Right cardiac atrium (tissue), 5 donors: ENCODE measurements at regions not wholly inside any gene's neighbourhood (a gene's known extent, or its start where the extent isn't known, plus 50 kb on each side); places are given as distances from the start of the nearest gene placed in this dataset.

ENCODE experiments used
- ATAC-seq, 2 donors: fragments of 200-7000 bp; cut with Tn5 transposase; one replicate each; pipeline versions ENCODE4 v1.8.0 to v1.9.1; 2020; ENCODE audit warnings: moderate library complexity in 2 of 2, mild to moderate bottlenecking in 1 of 2
- DNase-seq, 3 donors: peaks; one replicate each; pipeline ENCODE4 v3.0.0-alpha.2; 2020
- H3K27ac ChIP-seq: one replicate; pipeline ENCODE4 v1.5.1; 2013; ENCODE audit warnings: mild to moderate bottlenecking, low read length, control low read depth, moderate library complexity
- H3K27me3 ChIP-seq: one replicate; pipeline ENCODE4 v1.6.1; 2013; ENCODE audit not compliant: control insufficient read depth, insufficient read depth
- H3K4me1 ChIP-seq: one replicate; pipeline ENCODE4 v1.6.1; 2013; ENCODE audit warnings: low read length; ENCODE audit not compliant: control insufficient read depth, insufficient read depth
- H3K4me3 ChIP-seq: one replicate; pipeline ENCODE4 v1.5.1; 2013; ENCODE audit warnings: low read length, control low read depth
- H3K9me3 ChIP-seq: one replicate; pipeline ENCODE4 v1.6.1; 2013; ENCODE audit warnings: low read length; ENCODE audit not compliant: control insufficient read depth
- WGBS: extraction: QIAGEN DNeasy Blood & Tissue Kit; methylation state at CpG from one replicate; pipeline ENCODE4 v1.1.7; 2013; 5-methylcytosine and 5-hydroxymethylcytosine counted together
- intact Hi-C, 4 donors: fragments of 100-400 bp; cut with DNase I; formaldehyde crosslinking; loops; one replicate each; pipeline versions ENCODE4 v1.11.0 to v1.14.0; 2022 to 2023
- donor health status: healthy with polysubstance abuse.
- donor health status: DM: no; HTN: yes; CAD: no.
- donor health status: DM: no; HTN: no; CAD: no.
- donor health status: DM: no; HTN: yes; CAD: no; lungs with severe emphysema.
- donor health status: DM: yes; HTN: yes; CAD: no.

GRCh38 chr15:69722924-69723323, 270.3 kb downstream of the RPLP1 start:
- Histone ChIP-seq H3K27me3 (no peaks in the 10 kb centered on the region), H3K4me1 (no peaks in the 10 kb centered on the region), H3K27ac (no peak overlapping the region), H3K4me3 (no peak overlapping the region), H3K9me3 (no peaks in the 10 kb centered on the region)
- intact Hi-C loops = loop anchor here in 1 of 4 donors (10.0 kb wide), 1 partner anchor 742 kb away; no protein-coding TSS in a partner anchor
- 77% methylated on average over 5 of the region's 5 CpGs for WGBS
- DNase-seq (no peak), ATAC-seq (no peak)

DNA sequence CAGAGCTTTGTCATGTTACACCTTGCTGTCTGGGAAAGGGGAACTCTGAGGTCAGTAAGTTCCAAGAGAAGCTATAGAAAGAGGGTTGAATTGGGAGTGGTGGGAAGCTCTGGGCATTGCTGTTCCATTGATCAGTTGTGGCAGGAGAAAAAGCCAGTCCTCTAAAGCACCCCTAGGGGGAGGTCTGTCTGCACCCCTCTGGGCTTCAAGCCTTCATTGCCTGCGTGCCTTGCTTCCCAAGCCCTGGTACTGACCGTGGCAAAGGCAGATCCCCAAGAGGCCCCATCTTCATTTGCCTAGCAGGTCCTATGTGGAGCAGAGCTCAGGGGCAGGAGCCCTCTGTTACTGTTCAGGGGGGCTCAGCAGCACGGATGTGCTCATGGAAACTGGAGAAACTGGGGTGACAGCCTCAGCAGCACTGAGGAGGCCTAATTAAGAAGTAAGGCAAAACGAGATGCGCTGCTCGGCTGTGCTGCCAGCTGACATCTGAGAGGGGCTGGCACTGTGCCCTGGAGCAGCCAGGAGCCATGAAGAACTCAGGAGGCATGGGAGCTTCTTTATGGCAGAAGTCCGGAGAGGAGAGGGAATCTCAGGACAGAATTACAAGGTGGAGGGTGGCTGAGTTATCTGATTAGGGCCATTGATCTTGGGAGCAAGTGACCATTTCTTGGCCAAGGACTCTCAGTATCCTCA, 270.9 kb downstream of the RPLP1 start:
- H3K9me3 ChIP-seq = no peaks in the 10 kb centered on the region
- no peaks in the 10 kb centered on the region for H3K4me1 ChIP-seq
- peak; percentile 26 to 77 (median 75) for DNase-seq
- no peaks in the 10 kb centered on the region for H3K27me3 ChIP-seq
- H3K27ac ChIP-seq = no peak overlapping the region
- H3K4me3 ChIP-seq = no peak overlapping the region
- WGBS = 49% methylated on average over 7 of the region's 7 CpGs
- intact Hi-C loops = loop anchor here in 1 of 4 donors (10.0 kb wide), 1 partner anchor 741 kb away; no protein-coding TSS in a partner anchor
- ATAC-seq = no peak

DNA sequence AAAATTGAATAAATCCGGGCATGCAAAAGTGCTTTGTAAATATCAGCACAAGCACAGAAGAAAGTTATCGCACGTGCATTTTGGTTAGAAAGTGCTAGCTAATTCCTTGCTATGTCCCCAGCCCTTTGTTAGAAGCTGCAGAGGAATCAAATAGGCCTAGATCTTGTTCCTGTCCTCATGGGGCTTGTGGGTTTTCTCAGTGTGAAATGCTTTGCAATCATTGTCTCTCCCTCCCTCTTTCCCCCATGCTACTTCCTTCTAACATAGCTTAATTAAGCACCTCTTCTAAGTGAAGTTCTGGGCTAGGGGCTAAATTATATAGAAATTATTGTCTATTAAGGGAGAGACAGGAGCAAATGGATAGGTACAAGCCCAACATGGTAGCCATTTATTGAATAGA, 271.7 kb downstream of the RPLP1 start:
- intact Hi-C loops = loop anchor here in 1 of 4 donors (10.0 kb wide), 1 partner anchor 740 kb away; no protein-coding TSS in a partner anchor

DNA sequence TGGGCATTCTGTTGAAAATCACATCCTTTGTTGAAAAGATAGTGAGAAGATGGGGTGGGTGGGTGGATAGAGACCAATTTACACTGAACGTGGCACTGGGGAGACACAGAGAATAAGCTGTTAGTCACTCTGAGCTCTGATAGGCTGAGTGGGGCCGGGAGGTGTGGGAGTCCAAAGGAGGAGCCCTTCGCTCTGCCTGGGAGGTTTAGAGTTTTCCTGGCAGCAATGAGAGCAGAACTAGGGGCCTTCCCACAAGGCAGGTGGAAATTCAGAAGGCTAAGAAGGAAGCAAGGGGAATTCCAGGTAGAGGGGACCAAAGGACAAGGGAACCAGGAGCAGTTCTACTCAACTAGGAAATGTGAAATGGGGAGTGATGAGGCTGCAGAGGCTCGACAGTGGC, 272.7 kb downstream of the RPLP1 start:
- intact Hi-C loops = loop anchor here in 1 of 4 donors (10.0 kb wide), 1 partner anchor 740 kb away; no protein-coding TSS in a partner anchor
- ATAC-seq = no peak
- Histone ChIP-seq H3K4me3 (no peak overlapping the region), H3K27me3 (no peaks in the 10 kb centered on the region), H3K4me1 (no peaks in the 10 kb centered on the region), H3K9me3 (no peaks in the 10 kb centered on the region), H3K27ac (no peak overlapping the region)
- DNase-seq = no peak
- WGBS = 86% methylated on average over 4 of the region's 4 CpGs

More for the DNA sequence above, 271.7 kb downstream of the RPLP1 start:
- H3K27ac ChIP-seq = no peak overlapping the region
- H3K27me3 ChIP-seq = no peaks in the 10 kb centered on the region
- H3K9me3 ChIP-seq = no peaks in the 10 kb centered on the region
- WGBS = 96% methylated on average over 3 of the region's 3 CpGs
- ATAC-seq = no peak
- H3K4me1 ChIP-seq = no peaks in the 10 kb centered on the region
- H3K4me3 ChIP-seq = no peak overlapping the region
- DNase-seq = no peak

GRCh38 chr15:69725957-69726356, 273.3 kb downstream of the RPLP1 start:
- Histone ChIP-seq H3K27ac (no peak overlapping the region), H3K27me3 (no peaks in the 10 kb centered on the region), H3K4me1 (no peaks in the 10 kb centered on the region), H3K9me3 (no peaks in the 10 kb centered on the region), H3K4me3 (no peak overlapping the region)
- ATAC-seq (peak; percentile 50 to 55), DNase-seq (no peak)
- intact Hi-C loops = loop anchor here in 1 of 4 donors (10.0 kb wide), 1 partner anchor 739 kb away; no protein-coding TSS in a partner anchor
- 74% methylated on average over 2 of the region's 2 CpGs for WGBS

GRCh38 chr15:69727121-69727924, 274.7 kb downstream of the RPLP1 start:
- WGBS = 81% methylated on average over 8 of the region's 8 CpGs
- no peaks in the 10 kb centered on the region for H3K4me1 ChIP-seq
- H3K4me3 ChIP-seq = no peak overlapping the region
- no peak for DNase-seq
- H3K27ac ChIP-seq = no peak overlapping the region
- H3K9me3 ChIP-seq = no peaks in the 10 kb centered on the region
- H3K27me3 ChIP-seq = no peaks in the 10 kb centered on the region
- ATAC-seq = no peak
- intact Hi-C loops = loop anchor here in 1 of 4 donors (10.0 kb wide), 1 partner anchor 737 kb away; no protein-coding TSS in a partner anchor

DNA sequence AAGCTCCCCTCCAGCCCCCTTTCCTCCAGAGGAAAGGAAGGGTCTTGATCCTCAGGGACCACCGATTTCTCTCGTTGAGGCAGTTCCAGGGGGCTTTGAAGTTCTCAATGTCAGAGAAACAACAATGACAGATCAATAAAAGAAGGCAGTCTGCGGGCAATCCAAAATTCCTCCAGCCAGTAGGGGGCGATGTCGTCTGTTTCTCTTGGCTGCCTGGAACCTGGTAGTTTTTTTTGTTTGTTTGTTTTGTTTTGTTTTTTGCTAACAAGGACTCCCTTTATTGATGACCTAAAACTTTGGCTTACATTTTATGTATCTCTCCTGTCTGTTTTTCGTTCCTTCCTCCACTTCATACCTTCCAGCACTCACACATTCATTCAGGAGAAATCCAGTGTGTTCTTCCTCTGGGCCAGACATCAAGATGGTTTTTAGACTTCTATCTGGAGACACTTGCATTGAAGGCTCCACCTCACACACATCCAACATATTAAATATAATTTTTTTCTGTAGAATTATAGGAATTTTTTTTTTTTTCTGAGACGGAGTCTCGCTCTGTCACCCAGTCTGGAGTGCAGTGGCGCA, 276.6 kb downstream of the RPLP1 start:
- intact Hi-C loops = loop anchor here in 1 of 4 donors (10.0 kb wide), 1 partner anchor 736 kb away; no protein-coding TSS in a partner anchor
- peak in 2 of 3 donors; percentile 28 to 69 for DNase-seq
- ATAC-seq = no peak
- H3K4me1 ChIP-seq = no peaks in the 10 kb centered on the region
- no peaks in the 10 kb centered on the region for H3K27me3 ChIP-seq
- 57% methylated on average over 9 of the region's 9 CpGs for WGBS
- H3K4me3 ChIP-seq = no peak overlapping the region
- no peak overlapping the region for H3K27ac ChIP-seq
- H3K9me3 ChIP-seq = no peaks in the 10 kb centered on the region

- no peak for ATAC-seq
- H3K27ac ChIP-seq = no peak overlapping the region
- H3K9me3 ChIP-seq = no peaks in the 10 kb centered on the region
- intact Hi-C loops = loop anchor here in 2 of 4 donors (10.0 kb wide), 1 partner anchor 754 kb away; no protein-coding TSS in a partner anchor
- DNase-seq = no peak
- H3K4me1 ChIP-seq = no peaks in the 10 kb centered on the region
- H3K4me3 ChIP-seq = no peak overlapping the region
- H3K27me3 ChIP-seq = no peaks in the 10 kb centered on the region
- 74% methylated on average over 13 of the region's 13 CpGs for WGBS
Observed at GRCh38 chr15:69730281-69731080, 277.9 kb downstream of the RPLP1 start.

DNA sequence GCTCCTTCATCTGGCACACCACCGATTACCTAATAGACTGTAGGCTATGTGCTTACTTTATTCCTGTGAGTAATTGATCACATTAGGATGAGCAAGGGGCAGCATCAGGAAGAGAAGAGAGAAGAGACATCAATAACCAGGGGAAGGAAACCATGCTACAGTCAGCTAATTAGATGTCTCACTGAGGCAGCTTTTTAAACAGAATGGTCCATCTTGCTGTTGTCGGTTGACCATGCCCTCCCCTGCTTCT, 278.4 kb downstream of the RPLP1 start:
- ATAC-seq = no peak
- Histone ChIP-seq H3K27ac (no peak overlapping the region), H3K4me3 (no peak overlapping the region), H3K9me3 (no peaks in the 10 kb centered on the region), H3K4me1 (no peaks in the 10 kb centered on the region), H3K27me3 (no peaks in the 10 kb centered on the region)
- WGBS = 85% methylated on average over 2 of the region's 2 CpGs
- no peak for DNase-seq
- intact Hi-C loops = loop anchor here in 2 of 4 donors (10.0 kb wide), 1 partner anchor 754 kb away; no protein-coding TSS in a partner anchor

GRCh38 chr15:69731581-69731980, 279.0 kb downstream of the RPLP1 start:
- no peaks in the 10 kb centered on the region for H3K9me3 ChIP-seq
- intact Hi-C loops = loop anchor here in 2 of 4 donors (10.0 kb wide), 1 partner anchor 753 kb away; no protein-coding TSS in a partner anchor
- H3K4me3 ChIP-seq = no peak overlapping the region
- WGBS = 85% methylated on average over 3 of the region's 3 CpGs
- DNase-seq (no peak), ATAC-seq (no peak)
- no peak overlapping the region for H3K27ac ChIP-seq
- no peaks in the 10 kb centered on the region for H3K27me3 ChIP-seq
- H3K4me1 ChIP-seq = no peaks in the 10 kb centered on the region
